HCT116 (cell line): ENCODE measurements at regions not wholly inside any gene's neighbourhood (a gene's known extent, or its start where the extent isn't known, plus 50 kb on each side); places are given as distances from the start of the nearest gene placed in this dataset.

ENCODE experiments used
- ATAC-seq: fragments of 200-7000 bp; cut with Tn5 transposase; 2 replicates; pipeline ENCODE4 v1.9.1; 2020; ENCODE audit warnings: mild to moderate bottlenecking, moderate library complexity
- BruUV-seq: library from RNA; stranded (reverse); fragments of 400-500 nt; replicated peaks from 2 replicates; lab custom pipeline; 2021; lab: Mats Ljungman, UMichigan
- CTCF ChIA-PET: fragments of 300-600 bp; sonication (Branson Sonifier 250); formaldehyde crosslinking; loops from one replicate; lab custom pipeline; 2021; ENCODE audit warnings: antibody characterized with exemption; lab: Charles Lee
- POLR2A ChIA-PET: fragments of 300-600, 350-600 bp; sonication (Branson Sonifier 250); formaldehyde crosslinking; loops from one replicate; lab custom pipeline; 2021; ENCODE audit warnings: antibody characterized with exemption; lab: Charles Lee
- RAD21 ChIA-PET, 2 experiments: fragments of 300-600 bp; sonication (Branson Sonifier 250); formaldehyde crosslinking; loops; one replicate each; lab custom pipeline; 2023; ENCODE audit warnings: low total read pairs in 2 of 2; ENCODE audit not compliant: uncharacterized antibody in 2 of 2, unreplicated experiment in 2 of 2, low non-redundant PET in 1 of 2; lab: Charles Lee
- DNase-seq: peaks from one replicate; pipeline ENCODE4 v3.0.0-alpha.2; 2010; ENCODE audit warnings: low read depth, low spot score
- H2AFZ ChIP-seq: fragments of 200-600 bp; shearing (Covaris generic), sonication (generic); 2 replicates; pipeline ENCODE4 v1.6.1; 2017; ENCODE audit warnings: low read depth, mixed run types, mixed read lengths, antibody characterized with exemption, low read length; ENCODE audit not compliant: poor library complexity, severe bottlenecking
- H3K27ac ChIP-seq: 2 replicates; pipeline ENCODE4 v1.5.1; 2012; ENCODE audit warnings: low read depth, low read length
- H3K27me3 ChIP-seq: fragments of 200-600 bp; sonication (generic); 2 replicates; pipeline ENCODE4 v1.6.1; 2016; ENCODE audit warnings: mixed run types, low read length, mixed read lengths; ENCODE audit not compliant: insufficient read depth
- H3K36me3 ChIP-seq, 2 experiments: fragments of 200-500 bp in 1 of 2; fragments of 200-600 bp in 1 of 2; sonication (Bioruptor generic) in 1 of 2; sonication (generic) in 1 of 2; 2 replicates each; pipeline versions ENCODE4 v1.5.1 to v1.6.1; 2014 to 2016; ENCODE audit warnings: low read length in 2 of 2, inconsistent platforms in 1 of 2, mixed read lengths in 1 of 2, mixed run types in 1 of 2; ENCODE audit not compliant: insufficient read depth in 2 of 2, control insufficient read depth in 1 of 2
- H3K4me1 ChIP-seq, 2 experiments: fragments of 200-600 bp in 1 of 2; sonication (generic) in 1 of 2; 2 replicates each; pipeline versions ENCODE4 v1.5.1 to v1.6.1; 2012 to 2017; ENCODE audit warnings: low read length in 2 of 2, inconsistent platforms in 1 of 2, mild to moderate bottlenecking in 1 of 2, mixed read lengths in 1 of 2, mixed run types in 1 of 2, moderate library complexity in 1 of 2; ENCODE audit not compliant: insufficient read depth in 2 of 2, control insufficient read depth in 1 of 2
- H3K4me2 ChIP-seq: fragments of 200-600 bp; sonication (generic); 2 replicates; pipeline ENCODE4 v1.6.1; 2017; ENCODE audit warnings: mixed run types, low read length, mixed read lengths
- H3K4me3 ChIP-seq, 2 experiments: fragments of 200-600 bp in 1 of 2; sonication (generic) in 1 of 2; replicated peaks in 1 of 2; 2 replicates each; pipeline ENCODE4 v1.5.1; 2011 to 2016; ENCODE audit warnings: low read length in 2 of 2, control low read depth in 1 of 2, low read depth in 1 of 2, mild to moderate bottlenecking in 1 of 2, mixed read lengths in 1 of 2, mixed run types in 1 of 2
- H3K79me2 ChIP-seq: fragments of 200-600 bp; sonication (generic); 2 replicates; pipeline ENCODE4 v1.6.1; 2017; ENCODE audit warnings: mild to moderate bottlenecking, mixed run types, low read length, moderate library complexity, mixed read lengths; ENCODE audit not compliant: insufficient read depth
- H3K9ac ChIP-seq: fragments of 200-600 bp; sonication (generic); 2 replicates; pipeline ENCODE4 v1.6.1; 2016; ENCODE audit warnings: low read length, mixed read lengths
- H3K9me2 ChIP-seq: fragments of 200-600 bp; sonication (generic), shearing (Covaris generic); 2 replicates; pipeline ENCODE4 v1.6.1; 2017; ENCODE audit warnings: mixed run types, mild to moderate bottlenecking, moderate library complexity; ENCODE audit not compliant: insufficient read depth
- H3K9me3 ChIP-seq, 2 experiments: fragments of 200-500 bp in 1 of 2; fragments of 200-600 bp in 1 of 2; sonication (Bioruptor generic) in 1 of 2; sonication (generic) in 1 of 2; 2 replicates each; pipeline ENCODE4 v1.6.1; 2014 to 2017; ENCODE audit warnings: low read length in 2 of 2, mixed read lengths in 2 of 2, inconsistent platforms in 1 of 2, low read depth in 1 of 2, mild to moderate bottlenecking in 1 of 2, mixed run types in 1 of 2, moderate library complexity in 1 of 2; ENCODE audit not compliant: control insufficient read depth in 1 of 2, insufficient read depth in 1 of 2
- H4K20me1 ChIP-seq: fragments of 200-600 bp; sonication (generic), shearing (Covaris generic); 2 replicates; pipeline ENCODE4 v1.6.1; 2017; ENCODE audit warnings: mixed run types, mild to moderate bottlenecking, moderate library complexity; ENCODE audit not compliant: insufficient read depth
- ATF3 ChIP-seq: IDR thresholded peaks from 2 replicates; pipeline ENCODE4 v1.6.1; 2012
- CEBPB ChIP-seq: IDR thresholded peaks from 2 replicates; pipeline ENCODE4 v1.6.1; 2012; ENCODE audit warnings: low read depth
- CTCF ChIP-seq, 3 experiments: fragments of 200-600 bp in 1 of 3; sonication (generic) in 1 of 3; IDR thresholded peaks in 2 of 3; conservative IDR thresholded peaks in 1 of 3; 2 replicates each; pipeline ENCODE4 v1.5.1; 2012 to 2017; ENCODE audit warnings: low read depth in 2 of 3, low read length in 2 of 3, antibody characterized with exemption in 1 of 3, borderline replicate concordance in 1 of 3, control low read depth in 1 of 3, mild to moderate bottlenecking in 1 of 3, mixed read lengths in 1 of 3, mixed run types in 1 of 3, moderate library complexity in 1 of 3; ENCODE audit not compliant: insufficient read depth in 1 of 3
- EGR1 ChIP-seq: IDR thresholded peaks from 2 replicates; pipeline ENCODE4 v1.6.1; 2012; ENCODE audit warnings: low read depth
- EZH2 ChIP-seq: fragments of 200-600 bp; sonication (generic); IDR thresholded peaks from 2 replicates; pipeline ENCODE4 v1.6.1; 2017; ENCODE audit warnings: antibody characterized with exemption, mixed run types
- EZH2phosphoT487 ChIP-seq: fragments of 200-600 bp; IDR thresholded peaks from 2 replicates; pipeline ENCODE4 v1.6.1; 2018; ENCODE audit warnings: antibody characterized with exemption, borderline replicate concordance
- FOSL1 ChIP-seq: IDR thresholded peaks from 2 replicates; pipeline ENCODE4 v1.6.1; 2012; ENCODE audit warnings: low read depth
- JUND ChIP-seq: IDR thresholded peaks from 2 replicates; pipeline ENCODE4 v1.6.1; 2012
- POLR2A ChIP-seq: IDR thresholded peaks from 2 replicates; pipeline ENCODE4 v1.7.0; 2011; ENCODE audit warnings: borderline replicate concordance; ENCODE audit not compliant: insufficient read depth, insufficient read length; ENCODE audit errors: extremely low read depth
- RAD21 ChIP-seq: IDR thresholded peaks from 2 replicates; pipeline ENCODE4 v1.6.1; 2012; ENCODE audit warnings: low read depth, mild to moderate bottlenecking
- REST ChIP-seq: IDR thresholded peaks from 2 replicates; pipeline ENCODE4 v1.6.1; 2012; ENCODE audit warnings: low read depth
- SIN3A ChIP-seq: IDR thresholded peaks from 2 replicates; pipeline ENCODE4 v1.6.1; 2012; ENCODE audit warnings: low read depth
- SP1 ChIP-seq: IDR thresholded peaks from 2 replicates; pipeline ENCODE4 v1.6.1; 2012; ENCODE audit warnings: low read depth
- SRF ChIP-seq: IDR thresholded peaks from 2 replicates; pipeline ENCODE4 v1.6.1; 2012; ENCODE audit warnings: low read depth
- TCF7L2 ChIP-seq: IDR thresholded peaks from 2 replicates; pipeline ENCODE4 v1.7.0; 2011; ENCODE audit warnings: borderline replicate concordance, inconsistent platforms; ENCODE audit not compliant: insufficient read depth, insufficient read length; ENCODE audit errors: extremely low read depth
- YY1 ChIP-seq: IDR thresholded peaks from 2 replicates; pipeline ENCODE4 v1.6.1; 2011; ENCODE audit warnings: low read length, low read depth, moderate library complexity, mild to moderate bottlenecking; ENCODE audit not compliant: insufficient replicate concordance; ENCODE audit errors: extremely low read depth
- ZBTB33 ChIP-seq: IDR thresholded peaks from 2 replicates; pipeline ENCODE4 v1.6.1; 2011; ENCODE audit warnings: mild to moderate bottlenecking, low read length, moderate library complexity; ENCODE audit not compliant: insufficient replicate concordance; ENCODE audit errors: extremely low read depth
- ZFX ChIP-seq: fragments of 450-650 bp; IDR thresholded peaks from 2 replicates; pipeline ENCODE4 v1.6.1; 2017
- ZNF274 ChIP-seq: fragments of 200-500 bp; sonication (Bioruptor generic); IDR thresholded peaks from 2 replicates; pipeline ENCODE4 v1.6.1; 2014; ENCODE audit warnings: mild to moderate bottlenecking, low read depth, low read length, inconsistent platforms
- intact Hi-C: fragments of 100-400 bp; cut with micrococcal nuclease; formaldehyde crosslinking; loops from 2 replicates; pipeline ENCODE4 v1.10.0; 2022

GRCh38 chr7:36078816-36079360 is 74.2 kb upstream of the EEPD1 start:
- H3K9me2 ChIP-seq, result no peaks in the 10 kb centered on the region
- BruUV-seq, result no TSS peak
- no peaks in the 10 kb centered on the region for H3K9me3 ChIP-seq
- no peaks in the 10 kb centered on the region for H3K4me1 ChIP-seq
- no peak overlapping the region for H3K4me3 ChIP-seq
- no peak overlapping the region for H3K27ac ChIP-seq
- POLR2A ChIA-PET, result no interaction called here
- no peaks in the 10 kb centered on the region for H4K20me1 ChIP-seq
- no peak overlapping the region for H2AFZ ChIP-seq
- no peaks in the 10 kb centered on the region for H3K79me2 ChIP-seq
- intact Hi-C loops, result no loop called here
- no peak for TF ChIP-seq SRF
- no peak for TF ChIP-seq FOSL1
- no peak for TF ChIP-seq TCF7L2
- no peak for TF ChIP-seq ATF3
- no peak for TF ChIP-seq POLR2A
- no peak for TF ChIP-seq ZFX
- TF ChIP-seq CTCF (IDR thresholded peaks at IDR 0.05 in 2 of 3, conservative IDR thresholded peaks at IDR 0.05 in 1 of 3; ENCODE audit: borderline replicate concordance in 1 of 3, insufficient read depth in 1 of 3, low read depth in 2 of 3, low read length in 2 of 3), result no peak
- TF ChIP-seq ZBTB33, result no peak
- TF ChIP-seq EZH2, result no peak
- TF ChIP-seq JUND, result no peak
- no peak for TF ChIP-seq ZNF274
- no peak for TF ChIP-seq YY1
- TF ChIP-seq RAD21, result no peak
- no peak for TF ChIP-seq EZH2phosphoT487
- no peak for TF ChIP-seq SP1
- TF ChIP-seq REST, result no peak
- no peak for TF ChIP-seq CEBPB
- no peak for TF ChIP-seq EGR1
- no peak for TF ChIP-seq SIN3A
- no peaks in the 10 kb centered on the region for H3K27me3 ChIP-seq
- ATAC-seq (no peak), DNase-seq (no peak)
- no peak overlapping the region for H3K4me2 ChIP-seq
- no peaks in the 10 kb centered on the region for H3K36me3 ChIP-seq
- CTCF ChIA-PET, result no interaction called here
- H3K9ac ChIP-seq, result no peak overlapping the region
- RAD21 ChIA-PET, result no interaction called here
